Skin of body (tissue), 1 donor: ENCODE measurements at regions not wholly inside any gene's neighbourhood (a gene's known extent, or its start where the extent isn't known, plus 50 kb on each side); places are given as distances from the start of the nearest gene placed in this dataset.
A peak's percentile ranks its signal among the peaks of the same experiment; 100 is the strongest.

Experiments
- DNase-seq: peaks from one replicate; lab custom pipeline; 2025; lab: John Stamatoyannopoulos, UW

GRCh38 chr14:71202881-71203280, 295.6 kb downstream of the PCNX1 start:
- no peak for DNase-seq

- no peak for DNase-seq
These were observed 296.0 kb downstream of the PCNX1 start for GRCh38 chr14:71203306-71203705.

GRCh38 chr14:71204231-71204630, 297.0 kb downstream of the PCNX1 start:
- no peak for DNase-seq

GRCh38 chr14:71204768-71205167, 297.5 kb downstream of the PCNX1 start:
- DNase-seq: no peak

GRCh38 chr14:71206123-71206522, 298.9 kb downstream of the PCNX1 start:
- no peak for DNase-seq

- no peak for DNase-seq
These were observed 299.6 kb downstream of the PCNX1 start for GRCh38 chr14:71206766-71207371.

GRCh38 chr14:71208702-71209357, 301.6 kb downstream of the PCNX1 start:
- DNase-seq: no peak

- no peak for DNase-seq
These were observed 302.6 kb downstream of the PCNX1 start for GRCh38 chr14:71209888-71210287.

GRCh38 chr14:71212093-71212492, 304.8 kb downstream of the PCNX1 start:
- DNase-seq: no peak

GRCh38 chr14:71212683-71213107, 305.4 kb downstream of the PCNX1 start:
- no peak for DNase-seq

- no peak for DNase-seq
These were observed 307.0 kb downstream of the PCNX1 start for GRCh38 chr14:71214241-71214640.

- DNase-seq: no peak
These were observed 313.2 kb downstream of the PCNX1 start for GRCh38 chr14:71220462-71220861.

- no peak for DNase-seq
These were observed 313.9 kb downstream of the PCNX1 start for GRCh38 chr14:71221119-71221518.

GRCh38 chr14:71225113-71225512, 317.9 kb downstream of the PCNX1 start:
- peak; percentile 30 for DNase-seq

GRCh38 chr14:71228711-71229110, 321.5 kb downstream of the PCNX1 start:
- DNase-seq: no peak

GRCh38 chr14:71229875-71230274, 322.6 kb downstream of the PCNX1 start:
- no peak for DNase-seq

- no peak for DNase-seq
These were observed 323.6 kb downstream of the PCNX1 start for GRCh38 chr14:71230897-71231296.

GRCh38 chr14:71231521-71232393, 324.5 kb downstream of the PCNX1 start:
- no peak for DNase-seq

GRCh38 chr14:71232506-71232905, 325.2 kb downstream of the PCNX1 start:
- no peak for DNase-seq

GRCh38 chr14:71235875-71236274, 328.6 kb downstream of the PCNX1 start:
- DNase-seq: peak; percentile 82

GRCh38 chr14:71236487-71236886, 329.2 kb downstream of the PCNX1 start:
- DNase-seq: peak; percentile 55

- DNase-seq: no peak
These were observed 330.3 kb downstream of the PCNX1 start for GRCh38 chr14:71237556-71237955.
